ENCODE measurements at regions not wholly inside any gene's neighbourhood (a gene's known extent, or its start where the extent isn't known, plus 50 kb on each side); places are given as distances from the start of the nearest gene placed in this dataset.

- no peak for TF ChIP-seq CTCF (IDR thresholded peaks at IDR 0.05; ENCODE audit: low read length)
- TF ChIP-seq EZH2 (IDR thresholded peaks at IDR 0.05; ENCODE audit: borderline replicate concordance, low read length): no peak
Observed at GRCh38 chr10:31197886-31198285, 121.1 kb upstream of the ZEB1 start.

Data from OCI-LY1 (cell line).